Cardiac septum (tissue), 1 donor: ENCODE measurements at regions not wholly inside any gene's neighbourhood (a gene's known extent, or its start where the extent isn't known, plus 50 kb on each side); places are given as distances from the start of the nearest gene placed in this dataset.

ENCODE experiments used
- DNase-seq: peaks from one replicate; pipeline ENCODE4 v3.0.0-alpha.2; 2020; ENCODE audit warnings: low spot score
- intact Hi-C: fragments of 100-400 bp; cut with DNase I; formaldehyde crosslinking; loops from one replicate; pipeline ENCODE4 v1.14.0; 2022
- donor health status: DM: no; HTN: no; CAD: no.

DNA sequence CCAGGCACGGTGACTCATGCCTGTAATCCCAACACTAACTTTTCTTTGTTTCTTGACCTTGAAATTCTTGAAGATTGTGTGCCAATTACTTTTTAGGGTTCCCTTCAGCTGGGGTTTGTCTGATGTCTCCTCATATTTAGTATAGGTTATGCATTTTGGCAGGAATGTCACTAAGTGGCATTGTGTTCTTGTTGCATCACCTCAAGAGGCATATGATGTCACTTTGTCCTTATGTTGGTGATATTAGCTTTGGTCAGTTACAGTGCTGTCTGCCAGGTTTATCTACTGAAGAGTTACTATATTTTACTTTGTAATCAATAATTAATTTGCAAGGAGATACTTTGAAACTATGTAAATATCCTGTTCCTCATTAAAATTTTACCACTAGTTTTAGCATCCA, 61.0 kb upstream of the BTG1 start:
- intact Hi-C loops = no loop called here
- DNase-seq = no peak

DNA sequence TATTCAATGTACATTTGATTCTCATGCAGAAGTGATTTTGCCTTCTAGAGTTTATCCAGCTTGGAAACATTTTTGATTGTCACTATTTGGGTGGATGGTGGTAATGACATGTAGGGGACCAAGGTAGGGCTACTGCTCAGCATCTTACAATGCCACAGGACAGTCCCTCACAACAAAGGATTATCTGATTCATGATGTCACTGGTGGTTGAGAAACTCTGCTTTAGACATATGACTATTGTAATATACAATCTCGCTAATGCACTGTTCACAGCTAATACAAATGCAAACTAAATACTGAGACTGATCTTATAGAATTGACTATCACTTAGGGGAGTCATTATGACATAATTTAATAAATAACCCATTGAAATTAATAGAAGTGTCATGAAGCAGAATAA, 60.4 kb upstream of the BTG1 start:
- intact Hi-C loops = no loop called here
- DNase-seq = no peak

DNA sequence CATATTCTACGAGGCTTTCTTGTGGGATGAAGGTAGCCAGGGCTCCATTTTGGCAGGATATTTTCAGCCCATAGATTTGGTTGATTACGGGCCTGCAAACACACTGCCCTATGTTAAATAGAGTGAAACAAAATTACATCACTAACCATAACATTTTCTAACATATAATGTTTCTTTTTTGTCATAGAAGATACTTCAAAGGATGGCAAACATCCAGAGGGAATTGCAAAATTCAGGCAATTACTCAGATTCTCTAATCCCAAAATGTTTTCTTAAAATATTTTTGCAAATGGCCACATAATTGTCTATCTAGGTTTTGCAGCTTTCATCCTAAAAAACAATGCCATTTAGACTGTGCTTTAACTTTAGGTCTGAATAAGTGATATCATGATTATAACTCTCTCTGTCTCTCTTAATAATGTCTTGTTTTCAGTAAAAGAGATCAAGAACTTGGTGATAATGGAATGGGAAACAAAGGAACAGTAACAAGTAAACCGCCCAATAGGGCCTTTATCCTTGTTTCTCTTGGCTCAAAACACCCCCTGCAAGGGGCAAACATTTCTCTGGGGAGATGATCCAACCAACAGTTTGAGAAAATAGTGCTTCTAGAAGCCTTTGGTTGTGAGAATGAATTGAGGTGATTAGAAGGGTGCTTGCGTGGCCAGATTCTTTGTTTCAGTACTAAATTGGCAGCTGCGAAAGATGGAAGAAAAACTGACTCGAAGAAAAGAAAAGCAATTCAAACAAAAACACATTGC, 54.4 kb upstream of the BTG1 start:
- intact Hi-C loops = no loop called here

DNA sequence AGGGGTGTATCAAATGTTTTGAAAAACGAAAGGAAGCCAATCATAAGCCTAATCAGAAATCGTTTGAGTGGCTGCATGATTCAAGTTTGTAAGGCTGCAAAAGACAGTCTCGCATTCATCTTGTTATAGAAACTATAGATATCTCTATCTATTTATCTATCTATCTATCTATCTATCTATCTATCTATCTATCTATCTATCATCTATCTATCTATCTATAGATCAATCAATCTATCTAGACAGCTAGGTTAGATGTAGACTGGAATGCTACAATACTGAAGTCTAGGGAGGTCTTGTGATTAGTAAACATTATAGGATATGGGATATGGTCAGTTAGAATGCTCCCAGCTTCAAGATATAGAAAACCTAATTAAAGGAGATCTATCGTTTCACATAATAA, 52.2 kb upstream of the BTG1 start:
- intact Hi-C loops = no loop called here
- DNase-seq = no peak

More for the DNA sequence above, 54.4 kb upstream of the BTG1 start:
- DNase-seq = no peak

DNA sequence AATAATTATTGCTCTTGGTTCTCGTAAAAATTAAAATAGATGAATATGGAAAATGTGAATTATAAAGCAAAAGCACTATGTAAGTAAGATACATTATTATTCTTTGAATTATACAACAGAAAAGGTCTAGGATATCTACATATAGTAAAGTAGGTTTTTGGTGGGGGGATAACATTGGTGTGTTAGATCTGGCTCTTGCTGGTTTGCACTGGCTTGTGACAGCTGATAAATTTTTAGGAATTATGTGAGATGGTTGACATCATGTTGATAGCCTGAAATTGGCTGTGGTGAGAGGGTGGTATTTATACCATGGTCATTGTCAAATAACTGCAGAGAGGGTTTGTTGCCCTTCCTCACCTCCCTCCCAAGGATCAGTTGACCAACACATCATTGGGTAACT, 50.7 kb upstream of the BTG1 start:
- intact Hi-C loops = no loop called here
- DNase-seq = no peak
